Psoas muscle (tissue), 7 donors: ENCODE measurements at regions not wholly inside any gene's neighbourhood (a gene's known extent, or its start where the extent isn't known, plus 50 kb on each side); places are given as distances from the start of the nearest gene placed in this dataset.

ENCODE experiments used
- ATAC-seq, 4 donors: fragments of 200-7000 bp; cut with Tn5 transposase; one replicate each; pipeline ENCODE4 v1.9.1; 2020; ENCODE audit warnings: moderate library complexity in 3 of 4, mild to moderate bottlenecking in 2 of 4
- DNase-seq, 2 donors: peaks; one replicate each; pipeline ENCODE4 v3.0.0-alpha.2; 2020
- H3K27ac ChIP-seq: fragments of 200-600 bp; one replicate; pipeline ENCODE4 v1.8.0; 2022
- H3K27me3 ChIP-seq, 3 donors: fragments of 200-600 bp in 1 of 3; one replicate each; pipeline versions ENCODE4 v1.6.1 to v1.8.0; 2013 to 2022; ENCODE audit warnings: low read length in 2 of 3, mild to moderate bottlenecking in 2 of 3, moderate library complexity in 1 of 3; ENCODE audit not compliant: insufficient read depth in 3 of 3
- H3K36me3 ChIP-seq, 2 donors: fragments of 200-600 bp in 1 of 2; one replicate each; pipeline versions ENCODE4 v1.6.1 to v1.8.0; 2013 to 2022; ENCODE audit warnings: low read depth in 1 of 2, mild to moderate bottlenecking in 1 of 2, moderate library complexity in 1 of 2; ENCODE audit not compliant: insufficient read depth in 1 of 2
- H3K4me1 ChIP-seq: fragments of 200-600 bp; one replicate; pipeline ENCODE4 v1.8.0; 2022
- H3K4me3 ChIP-seq: fragments of 200-600 bp; one replicate; pipeline ENCODE4 v1.8.0; 2022; ENCODE audit warnings: mild to moderate bottlenecking
- H3K9me3 ChIP-seq: fragments of 200-600 bp; one replicate; pipeline ENCODE4 v1.8.0; 2022
- CTCF ChIP-seq: fragments of 200-600 bp; IDR thresholded peaks from one replicate; pipeline ENCODE4 v1.8.0; 2022; ENCODE audit warnings: antibody characterized with exemption
- WGBS, 3 donors: extraction: QIAGEN DNeasy Blood & Tissue Kit; methylation state at CpG; one replicate each; pipeline versions ENCODE4 v1.1.6 to v1.1.7; 2013; 5-methylcytosine and 5-hydroxymethylcytosine counted together
- intact Hi-C, 2 donors: fragments of 100-400 bp; cut with DNase I; formaldehyde crosslinking; loops; one replicate each; pipeline versions ENCODE4 v1.11.0 to v1.14.2; 2022
- donor health status: healthy with polysubstance abuse.
- donor health status: DM: no; HTN: no; CAD: no; lungs with moderate emphysema.
- donor health status: Bipolar disorder and iron deficiency.
- donor health status: healthy.
- donor health status: DM: yes; HTN: yes; CAD: no.
- donor health status: DM: no; HTN: no; CAD: no.
- donor health status: DM: yes; HTN: yes; CAD: no.

- no peaks in the 10 kb centered on the region for H3K27me3 ChIP-seq
- no peak for TF ChIP-seq CTCF
- H3K27ac ChIP-seq, result no peak overlapping the region
- DNase-seq, result no peak
- peaks cover 12% of the 10 kb centered on the region for H3K4me1 ChIP-seq
- no peaks in the 10 kb centered on the region for H3K36me3 ChIP-seq
- peak in 1 of 4 donors; percentile 40 for ATAC-seq
- no peak overlapping the region for H3K4me3 ChIP-seq
- no peaks in the 10 kb centered on the region for H3K9me3 ChIP-seq
- 30 to 35% (median 33%) methylated on average over 1 of the region's 1 CpG for WGBS, 3 donors
- intact Hi-C loops, result loop anchor here in 1 of 2 donors (10.0 kb wide), 1 partner anchor 662 kb away; no protein-coding TSS in a partner anchor
These were observed 135.2 kb upstream of the HMHB1 start for GRCh38 chr5:143676802-143677201.

DNA sequence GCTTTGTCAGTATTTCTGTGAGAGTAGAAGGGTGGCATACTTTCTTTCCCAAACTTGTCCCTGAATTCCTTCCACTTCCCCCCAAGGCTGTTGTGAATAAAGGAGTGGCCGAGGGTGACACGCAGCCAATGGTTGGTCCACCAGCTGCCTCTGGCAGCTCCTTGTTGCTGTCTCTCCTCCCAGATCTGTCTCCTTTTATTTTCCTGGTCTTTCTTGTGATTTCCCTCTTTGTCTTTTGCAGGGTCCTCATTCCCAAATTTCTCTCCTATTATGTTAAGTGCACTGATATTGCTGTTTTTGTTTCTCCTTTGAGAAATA is 137.5 kb upstream of the HMHB1 start:
- 94 to 97% (median 96%) methylated on average over 2 of the region's 2 CpGs for WGBS, 3 donors
- no peaks in the 10 kb centered on the region for H3K9me3 ChIP-seq
- H3K4me1 ChIP-seq, result peaks cover 6% of the 10 kb centered on the region
- no peak for ATAC-seq
- no peak for DNase-seq
- intact Hi-C loops, result loop anchor here in 1 of 2 donors (10.0 kb wide), 1 partner anchor 660 kb away; no protein-coding TSS in a partner anchor
- H3K36me3 ChIP-seq, result no peaks in the 10 kb centered on the region
- TF ChIP-seq CTCF, result no peak
- no peak overlapping the region for H3K4me3 ChIP-seq
- H3K27me3 ChIP-seq, result no peaks in the 10 kb centered on the region
- no peak overlapping the region for H3K27ac ChIP-seq

GRCh38 chr5:143673676-143674468 is 138.1 kb upstream of the HMHB1 start:
- intact Hi-C loops, result loop anchor here in 1 of 2 donors (10.0 kb wide), 1 partner anchor 659 kb away; no protein-coding TSS in a partner anchor
- WGBS, 3 donors, result 92 to 97% (median 92%) methylated on average over 3 of the region's 3 CpGs

DNA sequence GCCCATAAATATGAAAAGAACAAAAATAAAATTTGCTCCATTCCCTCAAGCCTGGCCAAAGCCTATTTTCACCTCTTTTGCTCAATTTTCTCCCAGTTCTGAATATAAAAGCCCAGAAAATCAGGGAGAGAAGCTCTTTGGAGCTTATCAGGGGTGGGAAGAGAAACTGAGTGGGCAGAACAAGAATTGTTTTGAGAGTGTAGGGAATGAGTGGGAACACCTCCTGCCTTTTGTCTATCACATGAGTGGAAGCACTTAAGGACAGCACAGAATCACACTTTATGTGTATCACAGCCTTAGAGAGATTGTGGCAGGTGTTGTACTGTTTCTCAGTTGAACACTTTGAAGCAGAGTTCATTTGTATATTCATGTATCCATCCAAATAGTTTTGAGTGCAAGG is 139.2 kb upstream of the HMHB1 start:
- no peak for ATAC-seq
- Histone ChIP-seq H3K4me1 (peaks cover 6% of the 10 kb centered on the region), H3K36me3 (no peaks in the 10 kb centered on the region), H3K9me3 (no peaks in the 10 kb centered on the region), H3K27ac (no peak overlapping the region), H3K27me3 (no peaks in the 10 kb centered on the region), H3K4me3 (no peak overlapping the region)
- intact Hi-C loops, result loop anchor here in 1 of 2 donors (10.0 kb wide), 1 partner anchor 658 kb away; no protein-coding TSS in a partner anchor
- TF ChIP-seq CTCF, result no peak
- DNase-seq, result no peak

More at GRCh38 chr5:143673676-143674468, 138.1 kb upstream of the HMHB1 start:
- H3K27me3 ChIP-seq, result no peaks in the 10 kb centered on the region
- H3K4me1 ChIP-seq, result peaks cover 6% of the 10 kb centered on the region
- no peaks in the 10 kb centered on the region for H3K9me3 ChIP-seq
- H3K27ac ChIP-seq, result no peak overlapping the region
- no peak for TF ChIP-seq CTCF
- DNase-seq (no peak), ATAC-seq (no peak)
- no peak overlapping the region for H3K4me3 ChIP-seq
- no peaks in the 10 kb centered on the region for H3K36me3 ChIP-seq
